ENCODE measurements at regions not wholly inside any gene's neighbourhood (a gene's known extent, or its start where the extent isn't known, plus 50 kb on each side); places are given as distances from the start of the nearest gene placed in this dataset.

GRCh38 chr3:170757038-170757437, 113.0 kb downstream of the RPL22L1 start:
- H3K4me3 ChIP-seq (ENCODE audit: low read depth in 2 of 2, low read length in 1 of 2), result no peak overlapping the region
- CTCF ChIA-PET, result no interaction called here
- WGBS (ENCODE audit: low lambda C conversion rate), result 100% methylated on average over 1 of the region's 1 CpG
- H3K27ac ChIP-seq (ENCODE audit: low read depth in 2 of 2, low read length in 1 of 2), result no peak overlapping the region
- peaks cover 20% of the 10 kb centered on the region for H3F3A ChIP-seq (replicated peaks; ENCODE audit: insufficient read depth)
- TF ChIP-seq TAF1 (IDR thresholded peaks at IDR 0.05; ENCODE audit: borderline replicate concordance, low read depth, low read length) (no peak), RFX5 (IDR thresholded peaks at IDR 0.05; ENCODE audit: low read length) (no peak), MAX (IDR thresholded peaks at IDR 0.05; ENCODE audit: low read depth) (no peak), FOXM1 (IDR thresholded peaks at IDR 0.05; ENCODE audit: low read depth) (no peak), RAD21 (IDR thresholded peaks at IDR 0.05; ENCODE audit: low read length) (no peak)
- TF ChIP-seq, protein P1, sequence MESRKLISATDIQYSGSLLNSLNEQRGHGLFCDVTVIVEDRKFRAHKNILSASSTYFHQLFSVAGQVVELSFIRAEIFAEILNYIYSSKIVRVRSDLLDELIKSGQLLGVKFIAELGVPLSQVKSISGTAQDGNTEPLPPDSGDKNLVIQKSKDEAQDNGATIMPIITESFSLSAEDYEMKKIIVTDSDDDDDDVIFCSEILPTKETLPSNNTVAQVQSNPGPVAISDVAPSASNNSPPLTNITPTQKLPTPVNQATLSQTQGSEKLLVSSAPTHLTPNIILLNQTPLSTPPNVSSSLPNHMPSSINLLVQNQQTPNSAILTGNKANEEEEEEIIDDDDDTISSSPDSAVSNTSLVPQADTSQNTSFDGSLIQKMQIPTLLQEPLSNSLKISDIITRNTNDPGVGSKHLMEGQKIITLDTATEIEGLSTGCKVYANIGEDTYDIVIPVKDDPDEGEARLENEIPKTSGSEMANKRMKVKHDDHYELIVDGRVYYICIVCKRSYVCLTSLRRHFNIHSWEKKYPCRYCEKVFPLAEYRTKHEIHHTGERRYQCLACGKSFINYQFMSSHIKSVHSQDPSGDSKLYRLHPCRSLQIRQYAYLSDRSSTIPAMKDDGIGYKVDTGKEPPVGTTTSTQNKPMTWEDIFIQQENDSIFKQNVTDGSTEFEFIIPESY (IDR thresholded peaks at IDR 0.05; ENCODE audit: borderline replicate concordance, low read depth), result no peak
- H4K20me1 ChIP-seq (ENCODE audit: insufficient read depth), result no peaks in the 10 kb centered on the region
- H3K36me3 ChIP-seq (replicated peaks in 1 of 2; ENCODE audit: control insufficient read depth in 1 of 2, insufficient read depth in 2 of 2, low read length in 1 of 2), result no peaks in the 10 kb centered on the region
- H3K9me3 ChIP-seq, result no peaks in the 10 kb centered on the region
- H2AFZ ChIP-seq (ENCODE audit: low read depth), result no peak overlapping the region
- DNase-seq, result no peak
- H3K9me2 ChIP-seq, result no peaks in the 10 kb centered on the region
- no peaks in the 10 kb centered on the region for H3K79me2 ChIP-seq (ENCODE audit: insufficient read depth)
- no peak overlapping the region for H3K9ac ChIP-seq
- POLR2A ChIA-PET, result no interaction called here
- H3K4me2 ChIP-seq, result no peak overlapping the region
- H3K4me1 ChIP-seq (ENCODE audit: control insufficient read depth in 1 of 2, insufficient read depth in 2 of 2, low read depth in 1 of 2, low read length in 1 of 2), result peaks cover 17 to 38% of the 10 kb centered on the region in 2 experiments
- H3K27me3 ChIP-seq (ENCODE audit: insufficient read depth), result no peaks in the 10 kb centered on the region

GRCh38 chr3:170754311-170754693, 115.7 kb downstream of the RPL22L1 start:
- peaks cover 46% of the 10 kb centered on the region for H3F3A ChIP-seq (replicated peaks; ENCODE audit: insufficient read depth)
- no peak for TF ChIP-seq FOSL2 (IDR thresholded peaks at IDR 0.05; ENCODE audit: borderline replicate concordance, low read depth)
- no peak for TF ChIP-seq CTCF (IDR thresholded peaks at IDR 0.05)
- no peak for TF ChIP-seq FOXJ3 (CRISPR knock-in tag; IDR thresholded peaks at IDR 0.05)
- TF ChIP-seq, protein P1 (IDR thresholded peaks at IDR 0.05; ENCODE audit: borderline replicate concordance, low read depth), result no peak
- TF ChIP-seq, protein P2, sequence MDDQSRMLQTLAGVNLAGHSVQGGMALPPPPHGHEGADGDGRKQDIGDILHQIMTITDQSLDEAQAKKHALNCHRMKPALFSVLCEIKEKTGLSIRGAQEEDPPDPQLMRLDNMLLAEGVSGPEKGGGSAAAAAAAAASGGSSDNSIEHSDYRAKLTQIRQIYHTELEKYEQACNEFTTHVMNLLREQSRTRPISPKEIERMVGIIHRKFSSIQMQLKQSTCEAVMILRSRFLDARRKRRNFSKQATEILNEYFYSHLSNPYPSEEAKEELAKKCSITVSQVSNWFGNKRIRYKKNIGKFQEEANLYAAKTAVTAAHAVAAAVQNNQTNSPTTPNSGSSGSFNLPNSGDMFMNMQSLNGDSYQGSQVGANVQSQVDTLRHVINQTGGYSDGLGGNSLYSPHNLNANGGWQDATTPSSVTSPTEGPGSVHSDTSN (IDR thresholded peaks at IDR 0.05), result no peak
- TF ChIP-seq EZH2phosphoT487 (IDR thresholded peaks at IDR 0.05; ENCODE audit: borderline replicate concordance, low read depth), result no peak
- no peak for TF ChIP-seq TEAD4 (IDR thresholded peaks at IDR 0.05; ENCODE audit: borderline replicate concordance, insufficient read depth)
- no peak for TF ChIP-seq MEF2A (IDR thresholded peaks at IDR 0.05; ENCODE audit: borderline replicate concordance, low read depth)
- no peaks in the 10 kb centered on the region for H3K9me3 ChIP-seq
- CTCF ChIA-PET, result interaction anchor here (1.1 to 1.3 kb wide), 3 partner anchors 15 to 64 kb away, joined by 3 to 5 read pairs (median 3); no protein-coding TSS in a partner anchor
- H3K4me1 ChIP-seq (ENCODE audit: control insufficient read depth in 1 of 2, insufficient read depth in 2 of 2, low read depth in 1 of 2, low read length in 1 of 2), result peaks cover 23 to 51% of the 10 kb centered on the region in 2 experiments
- no peaks in the 10 kb centered on the region for H3K9me2 ChIP-seq
- H3K27ac ChIP-seq (ENCODE audit: low read depth in 2 of 2, low read length in 1 of 2), result peak overlapping the region in 1 of 2 experiments; percentile 92; a peak in 3 of 4 replicates
- no peaks in the 10 kb centered on the region for H3K27me3 ChIP-seq (ENCODE audit: insufficient read depth)
- no peak overlapping the region for H3K4me3 ChIP-seq (ENCODE audit: low read depth in 2 of 2, low read length in 1 of 2)
- no peaks in the 10 kb centered on the region for H3K79me2 ChIP-seq (ENCODE audit: insufficient read depth)
- H3K4me2 ChIP-seq, result no peak overlapping the region
- no peaks in the 10 kb centered on the region for H3K36me3 ChIP-seq (replicated peaks in 1 of 2; ENCODE audit: control insufficient read depth in 1 of 2, insufficient read depth in 2 of 2, low read length in 1 of 2)
- H4K20me1 ChIP-seq (ENCODE audit: insufficient read depth), result no peaks in the 10 kb centered on the region
- peak overlapping the region; percentile 4; the same call in 1 of the 2 replicates for H2AFZ ChIP-seq (ENCODE audit: low read depth)
- POLR2A ChIA-PET, result no interaction called here
- no peak for DNase-seq
- H3K9ac ChIP-seq, result no peak overlapping the region

All from SK-N-SH (cell line).